ENCODE measurements at regions not wholly inside any gene's neighbourhood (a gene's known extent, or its start where the extent isn't known, plus 50 kb on each side); places are given as distances from the start of the nearest gene placed in this dataset.
"Not testable (repeated sequence)": the region's sequence is repeated elsewhere in the genome, so short reads cannot be mapped to it uniquely, and the experiment has no call there.

DNA sequence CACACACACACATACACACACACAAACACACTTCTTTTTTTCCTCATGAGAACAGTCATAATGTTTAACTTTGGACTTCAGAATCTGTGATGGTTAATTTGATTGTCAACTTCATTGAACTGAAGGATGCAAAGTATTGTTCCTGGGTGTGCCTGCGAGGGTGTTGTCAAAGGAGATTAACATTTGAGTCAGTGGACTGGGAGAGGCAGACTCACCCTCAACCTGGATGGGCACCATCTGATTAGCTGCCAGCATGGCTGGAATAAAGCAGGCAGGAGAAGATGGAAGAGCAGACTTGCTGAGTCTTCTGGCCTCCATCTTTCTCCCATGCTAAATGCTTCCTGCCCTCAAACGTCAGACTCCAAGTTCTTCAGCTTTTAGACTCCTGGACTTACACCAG, 167.6 kb upstream of the CRBN start:
- TF ChIP-seq, protein P1, sequence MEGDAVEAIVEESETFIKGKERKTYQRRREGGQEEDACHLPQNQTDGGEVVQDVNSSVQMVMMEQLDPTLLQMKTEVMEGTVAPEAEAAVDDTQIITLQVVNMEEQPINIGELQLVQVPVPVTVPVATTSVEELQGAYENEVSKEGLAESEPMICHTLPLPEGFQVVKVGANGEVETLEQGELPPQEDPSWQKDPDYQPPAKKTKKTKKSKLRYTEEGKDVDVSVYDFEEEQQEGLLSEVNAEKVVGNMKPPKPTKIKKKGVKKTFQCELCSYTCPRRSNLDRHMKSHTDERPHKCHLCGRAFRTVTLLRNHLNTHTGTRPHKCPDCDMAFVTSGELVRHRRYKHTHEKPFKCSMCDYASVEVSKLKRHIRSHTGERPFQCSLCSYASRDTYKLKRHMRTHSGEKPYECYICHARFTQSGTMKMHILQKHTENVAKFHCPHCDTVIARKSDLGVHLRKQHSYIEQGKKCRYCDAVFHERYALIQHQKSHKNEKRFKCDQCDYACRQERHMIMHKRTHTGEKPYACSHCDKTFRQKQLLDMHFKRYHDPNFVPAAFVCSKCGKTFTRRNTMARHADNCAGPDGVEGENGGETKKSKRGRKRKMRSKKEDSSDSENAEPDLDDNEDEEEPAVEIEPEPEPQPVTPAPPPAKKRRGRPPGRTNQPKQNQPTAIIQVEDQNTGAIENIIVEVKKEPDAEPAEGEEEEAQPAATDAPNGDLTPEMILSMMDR (IDR thresholded peaks at IDR 0.05; ENCODE audit: insufficient read depth, low read depth, low read length), result not testable (repeated sequence)
- not testable (repeated sequence) for TF ChIP-seq EZH2 (IDR thresholded peaks at IDR 0.05; ENCODE audit: insufficient read depth, low read length)
